Vagina (tissue), 2 donors: ENCODE measurements at regions not wholly inside any gene's neighbourhood (a gene's known extent, or its start where the extent isn't known, plus 50 kb on each side); places are given as distances from the start of the nearest gene placed in this dataset.

Source experiments
- DNase-seq, 2 donors: peaks; one replicate each; pipeline ENCODE4 v3.0.0-alpha.2; 2017; ENCODE audit errors: extremely low spot score in 2 of 2
- H3K27ac ChIP-seq: fragments of 200-600 bp; sonication (generic); one replicate; pipeline ENCODE4 v1.5.1; 2019
- H3K27me3 ChIP-seq: fragments of 200-600 bp; sonication (generic); one replicate; pipeline ENCODE4 v1.5.1; 2019
- H3K36me3 ChIP-seq, 2 donors: fragments of 200-600 bp; sonication (generic); one replicate each; pipeline ENCODE4 v1.5.1; 2017 to 2019
- H3K4me1 ChIP-seq: fragments of 200-600 bp; sonication (generic); one replicate; pipeline ENCODE4 v1.5.1; 2019
- H3K4me3 ChIP-seq, 2 donors: fragments of 200-600 bp; sonication (generic); 1 replicate in 1 of 2; 2 replicates in 1 of 2; pipeline ENCODE4 v1.5.1; 2016 to 2019
- H3K9me3 ChIP-seq: fragments of 200-600 bp; sonication (generic); one replicate; pipeline ENCODE4 v1.5.1; 2019
- POLR2A ChIP-seq, 2 donors: fragments of 450-650 bp; IDR thresholded peaks; one replicate each; pipeline ENCODE4 v1.6.1; 2017; ENCODE audit warnings: antibody characterized with exemption in 2 of 2, mild to moderate bottlenecking in 2 of 2, moderate library complexity in 2 of 2
- POLR2AphosphoS5 ChIP-seq, 2 donors: sonication (generic); formaldehyde crosslinking; IDR thresholded peaks; one replicate each; pipeline ENCODE4 v1.9.0; 2017; ENCODE audit warnings: antibody characterized with exemption in 2 of 2, mild to moderate bottlenecking in 2 of 2, low read depth in 1 of 2; ENCODE audit not compliant: insufficient read depth in 1 of 2
- intact Hi-C: fragments of 100-400 bp; cut with DNase I; formaldehyde crosslinking; loops from one replicate; pipeline ENCODE4 v1.15.1; 2023
- TF ChIP-seq, protein P1 (sequence below), 3 experiments: fragments of 450-650 bp in 2 of 3; fragments of 200-600 bp in 1 of 3; sonication (generic) in 1 of 3; IDR thresholded peaks; one replicate each; pipeline ENCODE4 v1.5.1; 2017 to 2019; ENCODE audit warnings: antibody characterized with exemption in 3 of 3, mild to moderate bottlenecking in 2 of 3, moderate library complexity in 2 of 3

DNA sequence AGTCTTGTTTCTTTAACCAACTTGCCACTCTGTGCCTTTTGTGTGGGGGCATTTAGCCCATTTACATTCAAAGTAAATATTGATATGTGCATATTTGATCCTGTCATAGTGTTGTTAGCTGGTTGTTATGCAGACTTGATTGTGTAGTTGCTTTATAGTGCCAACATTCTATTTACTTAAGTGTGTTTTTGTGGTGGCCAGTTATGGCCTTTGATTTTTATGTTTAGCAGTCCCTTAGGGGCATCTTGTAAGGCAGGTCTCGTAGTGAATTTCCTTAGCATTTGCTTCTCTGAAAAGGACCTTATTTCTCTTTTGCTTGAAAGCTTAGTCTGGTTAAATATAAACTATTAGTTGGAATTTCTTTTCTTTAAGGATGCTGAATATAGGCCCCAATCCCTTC is 282.8 kb upstream of the NECTIN3 start:
- H3K36me3 ChIP-seq: no peaks in the 10 kb centered on the region
- no peak overlapping the region for H3K4me3 ChIP-seq
- no peak for DNase-seq
- no peaks in the 10 kb centered on the region for H3K9me3 ChIP-seq
- intact Hi-C loops: no loop called here
- H3K27ac ChIP-seq: no peak overlapping the region
- TF ChIP-seq POLR2A (IDR thresholded peaks at IDR 0.05) (no peak), POLR2AphosphoS5 (IDR thresholded peaks at IDR 0.05; ENCODE audit: insufficient read depth in 1 of 2, low read depth in 1 of 2) (no peak)
- TF ChIP-seq, protein P1, sequence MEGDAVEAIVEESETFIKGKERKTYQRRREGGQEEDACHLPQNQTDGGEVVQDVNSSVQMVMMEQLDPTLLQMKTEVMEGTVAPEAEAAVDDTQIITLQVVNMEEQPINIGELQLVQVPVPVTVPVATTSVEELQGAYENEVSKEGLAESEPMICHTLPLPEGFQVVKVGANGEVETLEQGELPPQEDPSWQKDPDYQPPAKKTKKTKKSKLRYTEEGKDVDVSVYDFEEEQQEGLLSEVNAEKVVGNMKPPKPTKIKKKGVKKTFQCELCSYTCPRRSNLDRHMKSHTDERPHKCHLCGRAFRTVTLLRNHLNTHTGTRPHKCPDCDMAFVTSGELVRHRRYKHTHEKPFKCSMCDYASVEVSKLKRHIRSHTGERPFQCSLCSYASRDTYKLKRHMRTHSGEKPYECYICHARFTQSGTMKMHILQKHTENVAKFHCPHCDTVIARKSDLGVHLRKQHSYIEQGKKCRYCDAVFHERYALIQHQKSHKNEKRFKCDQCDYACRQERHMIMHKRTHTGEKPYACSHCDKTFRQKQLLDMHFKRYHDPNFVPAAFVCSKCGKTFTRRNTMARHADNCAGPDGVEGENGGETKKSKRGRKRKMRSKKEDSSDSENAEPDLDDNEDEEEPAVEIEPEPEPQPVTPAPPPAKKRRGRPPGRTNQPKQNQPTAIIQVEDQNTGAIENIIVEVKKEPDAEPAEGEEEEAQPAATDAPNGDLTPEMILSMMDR (IDR thresholded peaks at IDR 0.05): no peak
- no peaks in the 10 kb centered on the region for H3K27me3 ChIP-seq
- H3K4me1 ChIP-seq: no peaks in the 10 kb centered on the region

GRCh38 chr3:110789315-110789714 is 282.3 kb upstream of the NECTIN3 start:
- no peak overlapping the region for H3K4me3 ChIP-seq
- H3K27ac ChIP-seq: no peak overlapping the region
- intact Hi-C loops: no loop called here
- no peaks in the 10 kb centered on the region for H3K27me3 ChIP-seq
- no peak for DNase-seq
- no peaks in the 10 kb centered on the region for H3K36me3 ChIP-seq
- no peak for TF ChIP-seq POLR2A (IDR thresholded peaks at IDR 0.05)
- TF ChIP-seq, protein P1 (IDR thresholded peaks at IDR 0.05): no peak
- no peak for TF ChIP-seq POLR2AphosphoS5 (IDR thresholded peaks at IDR 0.05; ENCODE audit: insufficient read depth in 1 of 2, low read depth in 1 of 2)
- H3K4me1 ChIP-seq: no peaks in the 10 kb centered on the region
- H3K9me3 ChIP-seq: no peaks in the 10 kb centered on the region

DNA sequence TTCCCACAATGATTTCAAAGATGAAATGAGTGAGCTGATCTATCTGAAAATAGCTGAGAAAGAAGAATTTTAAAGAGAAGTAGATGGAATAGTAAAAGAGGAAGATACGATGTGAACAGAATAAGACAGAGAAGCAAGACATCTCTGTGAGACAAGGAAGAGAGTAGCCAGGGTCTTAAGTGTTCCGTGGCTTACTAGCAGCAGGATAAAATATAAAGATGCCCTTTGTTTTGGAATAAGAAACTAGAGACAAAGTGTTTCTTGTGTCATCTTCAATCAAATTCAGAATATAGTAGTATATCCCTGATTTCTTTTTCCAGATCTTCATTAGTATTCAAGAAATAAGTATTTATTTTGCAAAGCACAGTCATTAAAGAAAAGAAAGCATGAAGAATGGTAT is 281.0 kb upstream of the NECTIN3 start:
- no peak for DNase-seq
- no peaks in the 10 kb centered on the region for H3K9me3 ChIP-seq
- no peak overlapping the region for H3K27ac ChIP-seq
- no peaks in the 10 kb centered on the region for H3K27me3 ChIP-seq
- no peaks in the 10 kb centered on the region for H3K4me1 ChIP-seq
- TF ChIP-seq POLR2AphosphoS5 (IDR thresholded peaks at IDR 0.05; ENCODE audit: insufficient read depth in 1 of 2, low read depth in 1 of 2): no peak
- TF ChIP-seq, protein P1 (IDR thresholded peaks at IDR 0.05): no peak
- no peak for TF ChIP-seq POLR2A (IDR thresholded peaks at IDR 0.05)
- no peaks in the 10 kb centered on the region for H3K36me3 ChIP-seq
- no peak overlapping the region for H3K4me3 ChIP-seq
- intact Hi-C loops: no loop called here

- TF ChIP-seq POLR2AphosphoS5 (IDR thresholded peaks at IDR 0.05; ENCODE audit: insufficient read depth in 1 of 2, low read depth in 1 of 2) (no peak), POLR2A (IDR thresholded peaks at IDR 0.05) (no peak)
- TF ChIP-seq, protein P1 (IDR thresholded peaks at IDR 0.05): no peak
- Histone ChIP-seq H3K36me3 (no peaks in the 10 kb centered on the region), H3K27ac (no peak overlapping the region), H3K9me3 (no peaks in the 10 kb centered on the region), H3K27me3 (no peaks in the 10 kb centered on the region), H3K4me3 (no peak overlapping the region), H3K4me1 (no peaks in the 10 kb centered on the region)
- intact Hi-C loops: no loop called here
- no peak for DNase-seq
Measured at GRCh38 chr3:110791995-110792686, 279.5 kb upstream of the NECTIN3 start.

GRCh38 chr3:110793611-110794010 is 278.0 kb upstream of the NECTIN3 start:
- TF ChIP-seq POLR2A (IDR thresholded peaks at IDR 0.05) (no peak), POLR2AphosphoS5 (IDR thresholded peaks at IDR 0.05; ENCODE audit: insufficient read depth in 1 of 2, low read depth in 1 of 2) (no peak)
- TF ChIP-seq, protein P1 (IDR thresholded peaks at IDR 0.05): no peak
- Histone ChIP-seq H3K4me1 (no peaks in the 10 kb centered on the region), H3K9me3 (no peaks in the 10 kb centered on the region), H3K27ac (no peak overlapping the region), H3K36me3 (no peaks in the 10 kb centered on the region), H3K27me3 (no peaks in the 10 kb centered on the region), H3K4me3 (no peak overlapping the region)
- intact Hi-C loops: no loop called here
- DNase-seq: no peak
